ENCODE measurements at regions not wholly inside any gene's neighbourhood (a gene's known extent, or its start where the extent isn't known, plus 50 kb on each side); places are given as distances from the start of the nearest gene placed in this dataset.

GRCh38 chr11:23233075-23233474 is 372.8 kb upstream of the CCDC179 start:
- intact Hi-C loops (cut with micrococcal nuclease) = no loop called here

DNA sequence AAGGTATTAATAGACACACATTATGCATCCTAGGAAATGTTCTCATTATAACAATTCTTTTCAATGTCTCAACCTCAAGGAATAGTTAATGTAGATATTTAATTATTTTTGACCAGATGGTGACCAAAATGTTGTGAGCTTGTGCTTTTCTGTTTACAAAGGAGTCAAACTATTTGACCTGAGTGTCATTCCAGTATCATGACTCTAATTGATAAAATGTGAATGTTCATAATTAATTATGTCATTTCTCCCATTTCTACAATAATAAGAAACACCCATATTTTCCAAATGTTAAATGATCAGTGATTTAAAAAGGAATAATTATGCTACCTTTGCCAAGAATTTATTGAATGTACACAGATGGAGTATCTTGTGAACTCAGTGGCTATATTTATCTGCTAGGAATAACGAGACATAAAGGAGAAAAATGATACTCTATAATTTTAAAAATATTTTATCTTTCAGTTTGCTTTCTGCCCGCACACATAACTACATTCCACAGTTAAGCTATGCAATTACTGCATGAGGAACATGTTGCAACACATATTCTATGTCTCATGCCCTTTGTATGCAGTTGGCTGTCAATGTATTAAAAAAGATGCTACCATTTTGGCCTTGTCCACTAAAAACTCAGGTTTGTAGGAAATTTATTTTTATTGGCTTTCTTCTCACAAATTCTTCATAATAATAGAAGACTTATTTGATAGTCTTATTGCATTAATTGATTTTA is 376.7 kb upstream of the CCDC179 start:
- intact Hi-C loops (cut with micrococcal nuclease) = no loop called here

- intact Hi-C loops (cut with micrococcal nuclease) = no loop called here
Observed at GRCh38 chr11:23252426-23252825, 392.2 kb upstream of the CCDC179 start.

DNA sequence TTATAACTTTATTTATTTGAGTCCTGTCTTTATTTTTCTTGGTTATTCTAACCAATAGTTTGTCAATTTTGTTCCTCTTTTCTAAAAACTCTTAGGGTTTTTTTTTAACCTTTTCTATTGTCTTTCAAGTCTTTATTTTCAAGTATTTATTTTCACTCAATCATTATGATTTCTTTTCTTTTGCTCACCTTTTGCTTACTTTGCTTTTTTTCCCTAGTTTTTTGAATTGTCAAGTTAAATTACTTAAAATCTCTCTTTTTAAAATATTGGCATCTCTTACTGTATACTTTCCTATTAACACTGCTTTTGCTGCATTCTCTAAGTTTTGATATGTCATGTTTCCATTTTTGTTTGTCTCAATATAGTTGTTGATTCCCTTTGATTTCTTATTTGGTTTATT is 396.8 kb upstream of the CCDC179 start:
- intact Hi-C loops (cut with micrococcal nuclease) = no loop called here

- intact Hi-C loops (cut with micrococcal nuclease) = no loop called here
Observed at GRCh38 chr11:23257556-23257955, 397.3 kb upstream of the CCDC179 start.

DNA sequence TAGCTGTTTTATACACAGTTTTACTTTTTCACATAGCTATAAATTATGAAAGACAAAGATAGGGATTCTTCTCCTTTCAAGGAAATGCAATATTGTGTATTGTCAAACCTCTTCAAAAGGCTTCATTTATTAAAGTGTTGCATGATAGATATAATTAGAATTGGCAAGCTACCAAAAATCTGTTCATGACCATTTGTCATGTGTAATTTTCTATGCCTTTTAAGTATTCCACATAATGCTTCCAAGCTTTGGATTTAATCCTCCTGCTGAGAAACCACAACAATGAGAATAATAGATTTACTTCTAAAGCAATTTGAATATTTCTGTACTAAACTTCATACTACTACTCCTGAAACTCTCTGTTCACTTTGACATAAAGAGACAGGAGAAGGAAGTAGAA is 403.2 kb upstream of the CCDC179 start:
- intact Hi-C loops (cut with micrococcal nuclease) = no loop called here

DNA sequence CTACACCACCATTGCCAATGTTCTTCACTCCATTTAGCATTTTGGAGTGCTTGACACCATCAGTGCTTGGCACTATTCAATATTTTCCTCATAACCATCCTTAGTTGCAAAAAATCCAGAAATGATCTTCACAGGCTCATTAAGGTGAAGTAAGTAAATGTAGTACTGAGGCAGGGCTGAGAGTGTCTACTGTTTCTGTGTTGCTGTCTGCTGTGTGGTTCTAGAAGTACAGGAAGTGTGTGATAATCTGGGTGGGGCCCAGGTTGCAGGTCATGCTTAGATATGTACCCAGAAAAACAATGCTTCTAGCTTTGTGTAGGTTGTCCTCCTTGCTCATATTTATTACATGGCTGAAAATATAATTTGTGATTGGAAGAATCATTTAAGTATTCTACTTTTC is 411.8 kb upstream of the CCDC179 start:
- intact Hi-C loops (cut with micrococcal nuclease) = no loop called here

DNA sequence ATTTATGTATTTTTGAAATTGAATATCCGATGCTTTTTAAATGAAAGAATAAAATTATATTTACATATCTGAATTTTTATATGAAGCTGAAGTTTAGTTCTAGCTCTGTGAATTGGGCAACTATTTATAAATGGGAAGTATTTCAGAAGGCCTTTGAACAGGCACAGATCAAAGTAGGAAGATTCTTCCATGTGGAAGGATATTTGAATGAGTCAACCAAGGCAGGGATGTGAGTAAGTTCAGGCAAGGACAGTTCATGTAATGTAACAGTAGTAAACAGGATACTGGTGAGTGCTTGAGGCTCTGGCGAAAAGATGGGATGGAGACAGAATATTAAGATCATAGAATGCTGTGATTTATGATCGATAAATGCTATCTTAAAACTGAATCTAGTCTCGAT is 417.8 kb upstream of the CCDC179 start:
- intact Hi-C loops (cut with micrococcal nuclease) = no loop called here

GRCh38 chr11:23280088-23280487 is 419.8 kb upstream of the CCDC179 start:
- intact Hi-C loops (cut with micrococcal nuclease) = no loop called here

DNA sequence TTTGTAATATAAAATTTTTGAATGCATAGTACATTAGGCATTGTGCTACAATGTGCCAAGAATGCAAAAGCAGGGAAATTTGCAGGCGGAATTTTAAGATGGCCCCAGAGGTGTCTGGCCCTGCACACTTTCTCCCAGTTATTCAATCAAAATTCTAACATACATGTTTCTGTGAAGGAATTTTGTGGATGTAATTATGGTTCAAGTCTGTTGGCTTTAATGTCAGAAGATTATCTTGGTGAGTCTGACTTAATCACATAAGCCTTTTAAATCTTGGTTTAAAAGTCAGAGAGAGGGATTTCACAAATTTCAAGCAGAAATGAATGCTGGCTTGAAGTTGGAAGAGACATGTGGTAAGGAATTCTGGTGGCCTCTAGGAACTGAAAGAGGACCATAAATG is 423.4 kb upstream of the CCDC179 start:
- intact Hi-C loops (cut with micrococcal nuclease) = no loop called here

DNA sequence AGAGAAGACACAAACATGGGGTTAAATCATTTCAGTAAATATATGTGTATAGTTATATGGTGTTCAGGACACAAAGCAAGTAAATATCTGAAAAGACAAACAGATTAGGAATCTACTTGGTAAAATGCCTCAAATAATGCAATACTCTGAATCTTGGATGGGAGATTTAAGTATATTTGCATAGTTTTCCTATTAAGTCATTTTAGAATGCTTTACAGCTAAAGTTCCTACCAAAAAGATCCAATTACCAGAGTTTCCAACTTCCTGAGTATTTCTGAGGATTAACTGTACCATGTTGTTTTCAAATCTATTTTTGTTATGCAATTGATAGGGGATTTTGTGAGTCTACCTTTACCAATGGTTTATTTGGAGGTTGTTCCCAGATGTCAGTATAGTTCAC is 424.4 kb upstream of the CCDC179 start:
- intact Hi-C loops (cut with micrococcal nuclease) = no loop called here

- intact Hi-C loops (cut with micrococcal nuclease) = no loop called here
Observed at GRCh38 chr11:23288003-23288783, 427.9 kb upstream of the CCDC179 start.

DNA sequence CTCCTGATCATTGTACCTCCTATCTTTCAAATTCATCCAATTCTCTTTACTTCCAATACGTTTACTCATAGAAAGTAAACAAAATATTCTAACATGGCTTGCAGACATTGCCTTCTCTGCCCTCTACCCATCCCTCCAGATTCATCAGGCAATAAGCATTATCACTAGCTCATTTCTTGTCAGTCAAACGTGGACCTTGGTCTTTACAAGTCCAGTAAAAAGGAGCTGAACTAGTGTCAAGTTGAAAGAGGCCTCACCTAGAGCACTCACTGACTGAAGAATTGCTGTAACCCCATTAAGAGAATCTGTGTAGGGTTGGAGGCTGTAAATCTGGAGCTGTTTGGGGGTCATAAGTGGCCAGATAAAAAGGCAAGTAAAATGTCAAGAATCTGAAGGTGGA is 435.0 kb upstream of the CCDC179 start:
- intact Hi-C loops (cut with micrococcal nuclease) = no loop called here

DNA sequence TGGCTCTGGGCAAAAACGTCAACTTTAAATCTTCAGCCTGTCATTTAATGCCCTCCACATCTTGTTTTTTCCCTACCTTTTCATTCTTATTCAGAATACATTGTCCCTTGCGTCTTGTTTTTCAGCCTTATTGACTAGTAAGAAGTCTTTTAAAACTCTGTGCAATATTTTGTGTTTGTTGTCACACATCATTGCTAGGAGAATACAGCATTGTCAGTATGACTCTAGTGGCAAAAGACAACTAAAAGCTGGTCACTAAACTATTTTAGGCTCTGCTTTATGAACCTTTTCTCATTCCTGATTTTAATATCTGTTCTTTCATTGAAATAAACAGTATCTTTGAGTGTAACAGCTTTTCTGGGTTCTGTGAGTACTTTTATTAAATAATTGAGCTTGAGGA is 447.8 kb upstream of the CCDC179 start:
- intact Hi-C loops (cut with micrococcal nuclease) = no loop called here

GRCh38 chr11:23310276-23310675 is 450.0 kb upstream of the CCDC179 start:
- intact Hi-C loops (cut with micrococcal nuclease) = no loop called here

DNA sequence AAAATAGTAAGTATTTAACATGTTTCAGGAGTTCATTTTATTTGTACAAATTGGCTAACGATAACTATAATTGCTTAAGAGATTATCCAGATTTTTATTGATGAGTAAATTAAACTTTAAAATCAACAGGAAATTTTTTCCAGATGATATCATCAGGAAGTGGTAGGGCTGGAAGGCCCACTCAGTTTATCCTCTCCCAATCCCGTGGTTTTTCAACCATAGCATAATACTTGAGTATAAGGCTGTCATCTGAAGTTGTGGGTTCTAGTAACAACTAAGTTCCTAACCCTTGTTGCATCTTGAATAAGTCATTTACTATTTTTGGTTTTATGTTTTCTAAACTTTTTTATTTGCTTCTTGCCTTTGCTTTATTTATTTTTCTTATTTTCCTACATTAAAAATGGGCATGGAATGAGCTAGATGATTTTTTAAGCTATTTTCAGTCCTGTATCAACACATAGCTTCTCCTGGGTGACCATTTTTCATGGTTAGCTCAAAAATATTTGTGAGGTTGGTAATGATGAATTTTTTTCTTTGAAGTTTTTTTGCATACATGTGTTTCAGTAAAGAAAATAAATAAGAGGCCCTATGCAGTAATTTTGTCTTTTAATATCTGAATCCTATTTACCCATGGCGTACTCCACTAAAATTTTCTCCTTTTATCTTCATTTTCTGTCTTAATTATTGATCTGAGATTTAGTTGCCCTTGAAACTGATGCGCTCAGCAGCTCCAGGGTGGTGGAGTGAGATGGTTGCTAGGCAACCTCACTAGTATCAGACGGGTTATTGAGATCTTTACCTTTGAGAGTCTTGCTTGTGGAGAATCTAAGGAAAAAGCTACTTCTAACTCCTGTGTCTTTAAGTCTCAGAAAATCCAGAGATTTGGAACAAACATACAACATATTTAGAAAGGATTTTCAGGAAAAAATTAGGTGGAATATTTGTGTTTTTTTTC is 452.0 kb upstream of the CCDC179 start:
- intact Hi-C loops (cut with micrococcal nuclease) = no loop called here

- intact Hi-C loops (cut with micrococcal nuclease) = no loop called here
Observed at GRCh38 chr11:23313001-23313400, 452.7 kb upstream of the CCDC179 start.

- intact Hi-C loops (cut with micrococcal nuclease) = no loop called here
Observed at GRCh38 chr11:23314162-23314561, 453.9 kb upstream of the CCDC179 start.

DNA sequence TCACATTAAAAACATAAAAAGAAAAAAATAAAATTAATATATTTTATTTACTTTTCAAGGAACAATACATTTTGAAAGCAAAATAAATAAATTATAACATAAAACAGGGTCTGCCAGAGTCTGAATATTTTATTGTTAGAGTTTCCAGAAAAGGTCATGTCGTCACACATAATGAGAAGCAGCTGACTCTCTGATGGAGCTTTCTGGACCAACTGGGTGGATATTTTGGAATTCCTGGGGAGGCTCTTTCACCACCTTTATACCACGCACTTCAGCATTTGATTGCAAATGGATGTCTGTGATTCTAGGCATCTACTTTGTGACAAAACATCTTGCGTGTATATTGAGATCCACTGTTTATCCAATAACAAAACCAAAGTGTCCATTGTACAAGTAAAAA is 455.0 kb upstream of the CCDC179 start:
- intact Hi-C loops (cut with micrococcal nuclease) = no loop called here

DNA sequence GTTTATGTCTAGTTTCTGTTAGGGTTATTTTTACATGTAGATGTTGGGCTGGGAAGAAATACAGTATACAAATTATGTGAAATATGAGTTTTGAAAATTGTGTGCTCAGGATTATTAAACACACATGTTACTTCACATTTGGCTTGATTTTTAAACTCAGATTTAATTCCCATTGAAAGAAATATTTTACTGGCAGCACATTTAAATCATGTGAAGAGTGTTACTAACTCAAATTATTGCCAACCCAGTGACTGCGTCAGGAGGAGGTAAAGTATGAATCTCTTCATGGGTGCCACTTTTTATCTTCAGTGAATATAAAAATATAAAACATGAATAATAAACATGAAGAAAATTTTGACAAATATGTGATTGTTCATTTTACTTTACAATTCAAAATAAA is 457.5 kb upstream of the CCDC179 start:
- intact Hi-C loops (cut with micrococcal nuclease) = no loop called here

- intact Hi-C loops (cut with micrococcal nuclease) = no loop called here
Observed at GRCh38 chr11:23318670-23319069, 458.4 kb upstream of the CCDC179 start.

GRCh38 chr11:23320131-23320530 is 459.9 kb upstream of the CCDC179 start:
- intact Hi-C loops (cut with micrococcal nuclease) = no loop called here
